Fibroblast of peridontal ligament (primary cell): ENCODE measurements at regions not wholly inside any gene's neighbourhood (a gene's known extent, or its start where the extent isn't known, plus 50 kb on each side); places are given as distances from the start of the nearest gene placed in this dataset.

Experiments
- DNase-seq: peaks from one replicate; pipeline ENCODE4 v3.0.0-alpha.2; 2010; ENCODE audit errors: extremely low read depth

DNA sequence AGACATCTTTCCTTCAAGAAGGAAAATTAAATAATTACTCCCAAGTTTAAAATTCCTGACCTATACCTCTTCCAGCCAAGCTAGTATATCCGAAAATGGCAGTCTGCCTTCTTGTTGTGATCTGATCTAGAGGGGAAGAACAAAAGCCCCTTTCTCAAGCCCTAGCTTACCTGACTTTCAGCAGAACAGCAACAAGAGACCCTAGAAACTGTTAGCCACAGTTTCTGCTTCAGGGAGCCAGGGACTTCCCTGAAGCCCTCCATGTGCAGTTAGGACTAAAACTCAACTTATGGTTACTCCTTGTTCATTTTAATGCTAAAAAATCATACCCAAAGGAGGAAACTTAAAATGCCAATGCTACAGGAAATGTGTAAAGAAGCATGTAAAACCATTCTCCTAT is 366.7 kb upstream of the CTNND2 start:
- DNase-seq: no peak

DNA sequence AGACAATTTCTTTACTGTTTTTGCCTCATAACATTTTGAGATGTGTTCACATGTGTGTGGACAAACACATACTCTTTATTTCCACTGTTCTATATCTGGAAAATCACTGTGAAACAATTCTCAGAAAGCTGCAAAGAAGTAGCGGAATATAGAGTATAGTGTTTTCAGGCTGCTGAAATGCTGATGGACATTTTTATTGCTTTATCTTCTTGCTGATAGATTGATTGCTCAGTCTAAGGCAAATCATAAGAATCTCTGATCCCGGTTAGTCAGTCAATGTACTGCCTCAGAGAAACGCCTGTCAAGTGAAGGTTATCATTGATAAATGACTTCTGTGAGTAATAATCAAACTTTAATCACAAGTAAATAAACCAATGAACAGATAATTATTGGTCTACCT is 364.9 kb upstream of the CTNND2 start:
- DNase-seq: no peak

DNA sequence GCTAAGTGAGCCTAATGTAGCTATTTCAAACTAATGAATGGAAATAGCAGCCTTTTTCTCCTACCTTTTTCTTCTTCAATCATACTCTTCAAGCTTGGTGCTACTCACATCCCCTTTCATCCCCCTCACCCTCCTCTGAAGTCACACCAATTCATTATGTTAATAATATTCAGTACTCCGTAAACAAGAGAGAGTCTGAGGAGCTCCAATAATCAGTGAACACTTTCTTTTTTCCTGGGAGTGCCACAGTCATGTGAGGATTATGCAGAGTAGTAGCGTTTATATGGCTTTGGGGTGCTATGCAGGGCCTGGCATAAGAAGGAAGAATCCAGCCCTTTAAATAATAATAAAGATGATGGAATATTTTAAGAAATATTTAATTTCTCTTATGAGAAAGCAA is 354.3 kb upstream of the CTNND2 start:
- no peak for DNase-seq

DNA sequence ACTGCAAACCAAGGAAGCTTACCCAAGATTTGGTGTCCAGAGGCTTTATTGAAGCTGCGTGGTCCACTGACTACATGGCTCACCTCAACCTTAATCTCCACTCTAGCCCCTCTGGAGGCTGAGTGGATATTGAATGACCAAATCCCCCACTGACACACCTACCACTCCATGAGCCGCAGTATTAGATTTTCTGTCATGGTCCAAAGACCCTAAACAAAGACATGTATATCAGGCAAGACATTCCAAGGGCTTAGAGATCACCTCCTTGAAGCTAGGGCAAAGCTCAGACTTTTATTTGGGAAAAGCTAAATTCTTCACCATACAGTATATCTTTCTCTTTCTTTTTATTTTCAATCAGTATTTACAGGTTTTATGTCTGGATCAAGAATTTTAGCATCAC is 346.2 kb upstream of the CTNND2 start:
- DNase-seq: no peak

DNA sequence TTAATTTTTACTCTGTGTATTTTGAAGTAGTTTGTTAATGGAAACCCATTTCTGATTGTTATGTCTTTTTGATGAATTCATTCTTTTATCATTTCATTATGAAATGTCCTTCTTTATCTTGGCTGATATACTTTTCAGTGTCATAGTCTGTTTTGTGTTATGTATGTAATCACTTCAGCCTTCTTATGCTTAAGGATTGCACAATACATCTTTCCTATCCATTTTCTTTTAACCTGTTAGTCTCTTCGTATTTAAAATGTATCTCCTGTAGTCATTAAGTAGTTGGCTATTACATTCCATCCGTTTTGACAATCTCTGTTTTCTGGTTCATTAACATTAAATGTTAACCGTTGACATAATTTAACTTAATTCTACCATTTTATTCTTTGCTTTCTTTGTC is 344.6 kb upstream of the CTNND2 start:
- no peak for DNase-seq

DNA sequence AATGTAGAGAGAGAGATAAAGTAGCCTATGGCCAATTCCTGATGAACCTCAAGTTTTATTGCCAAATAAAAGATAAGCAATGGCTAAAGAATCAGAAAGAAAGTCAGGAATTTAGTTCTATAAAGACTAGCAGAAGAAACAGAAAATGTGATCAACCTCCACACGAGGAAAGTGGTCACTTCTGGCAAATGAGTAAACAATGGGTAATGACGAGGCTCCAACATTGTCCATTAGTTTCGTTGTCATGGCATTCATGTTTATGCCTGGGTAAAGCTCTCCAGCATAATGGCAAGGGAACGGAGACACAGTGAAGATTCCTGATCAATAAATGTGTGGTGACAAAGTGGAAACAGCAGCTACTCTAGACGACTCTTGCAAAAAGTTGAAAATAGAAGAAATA is 341.8 kb upstream of the CTNND2 start:
- DNase-seq: no peak

DNA sequence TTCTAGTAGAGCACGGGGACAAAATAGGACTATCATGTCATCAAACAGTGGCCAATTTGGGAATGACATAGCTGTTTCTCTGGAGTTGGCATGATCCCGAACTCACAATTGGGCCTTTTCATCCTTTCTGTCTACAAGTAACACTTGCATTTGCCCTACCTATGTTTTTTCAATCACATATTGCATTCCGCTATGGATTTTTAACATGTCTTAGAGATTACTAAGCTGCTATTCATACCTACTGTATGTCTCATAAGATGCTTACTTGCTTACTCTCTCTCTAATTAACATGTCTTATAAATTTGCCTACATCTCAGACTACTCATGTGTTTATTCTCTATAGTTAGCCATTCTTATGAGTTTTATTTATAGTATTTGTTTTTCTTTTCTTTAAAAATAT is 341.2 kb upstream of the CTNND2 start:
- no peak for DNase-seq

DNA sequence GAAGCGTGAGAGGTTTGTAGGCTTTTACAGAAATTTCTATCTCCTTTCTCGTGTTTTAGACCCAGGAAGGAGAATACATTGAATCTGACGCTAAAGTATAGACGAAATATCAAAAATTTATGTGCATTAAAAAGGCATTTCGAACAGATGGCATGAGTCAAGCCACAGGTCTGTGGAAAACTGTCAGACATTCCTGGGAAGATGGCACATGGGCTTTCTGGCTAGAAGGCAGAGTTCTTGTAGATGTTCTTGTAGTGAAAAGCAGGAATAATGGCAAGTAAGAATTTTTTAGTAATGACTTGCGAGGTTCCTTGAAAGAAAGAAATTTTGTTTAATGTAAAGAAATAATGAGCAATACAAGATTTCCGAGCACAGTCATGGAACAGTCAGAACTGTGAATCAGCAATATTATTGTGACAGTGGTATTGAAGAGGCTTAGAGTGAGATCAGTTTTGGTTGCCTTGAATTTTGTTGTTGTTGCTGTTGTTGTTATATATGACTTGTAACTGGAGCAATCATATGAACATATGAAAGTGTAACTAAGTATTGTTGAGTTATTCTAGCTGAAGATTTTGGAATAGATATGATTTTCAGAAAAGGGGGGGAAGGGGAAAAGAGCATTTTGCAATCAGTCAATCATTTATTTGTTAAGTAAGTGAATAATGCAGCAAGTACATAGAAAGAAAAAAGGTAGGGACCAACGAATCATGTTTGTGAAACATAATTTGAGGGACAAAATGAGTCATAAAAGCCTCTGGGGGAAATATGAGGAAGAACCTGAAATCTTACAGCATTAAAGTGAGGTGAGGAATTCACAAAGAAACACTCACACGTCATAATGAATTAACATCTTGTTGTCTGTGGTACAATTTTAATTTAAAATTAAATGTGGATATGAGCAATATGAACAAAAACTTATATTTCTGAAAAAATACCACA is 339.0 kb upstream of the CTNND2 start:
- DNase-seq: no peak

DNA sequence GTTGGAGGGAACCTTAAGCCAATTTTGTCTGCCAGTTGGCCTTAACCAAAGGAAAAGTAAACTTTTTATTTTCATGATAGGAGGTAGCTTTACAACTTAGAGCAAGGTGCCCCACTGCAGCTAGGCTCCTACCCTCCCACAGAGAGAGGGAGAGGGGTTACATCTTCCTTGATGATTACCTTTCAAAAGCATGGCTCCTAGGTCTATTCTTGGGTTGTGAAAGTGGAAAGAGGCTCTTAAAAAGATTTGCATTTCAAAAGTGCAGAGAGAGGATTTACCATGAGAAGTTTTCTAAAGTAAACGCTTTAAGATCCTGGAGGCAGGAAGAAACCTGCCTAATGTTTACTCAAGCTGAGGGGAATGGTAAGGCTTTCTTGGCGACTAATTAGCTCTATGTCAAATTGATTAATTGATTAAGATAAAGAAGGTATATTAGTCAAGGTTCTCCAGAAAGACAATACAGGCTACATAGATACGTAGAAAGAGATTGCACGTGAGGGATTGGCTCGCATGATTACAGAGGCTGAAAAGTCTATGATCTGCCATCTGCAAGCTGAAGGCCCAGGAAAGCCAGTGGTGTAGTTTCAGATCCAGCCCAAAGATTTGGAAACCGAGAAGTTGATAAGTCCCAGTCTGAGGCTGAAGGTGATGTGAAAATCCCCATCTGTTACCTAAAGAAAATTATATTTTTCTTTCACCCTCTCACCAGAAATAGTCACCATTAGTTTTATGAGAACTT is 333.8 kb upstream of the CTNND2 start:
- no peak for DNase-seq

DNA sequence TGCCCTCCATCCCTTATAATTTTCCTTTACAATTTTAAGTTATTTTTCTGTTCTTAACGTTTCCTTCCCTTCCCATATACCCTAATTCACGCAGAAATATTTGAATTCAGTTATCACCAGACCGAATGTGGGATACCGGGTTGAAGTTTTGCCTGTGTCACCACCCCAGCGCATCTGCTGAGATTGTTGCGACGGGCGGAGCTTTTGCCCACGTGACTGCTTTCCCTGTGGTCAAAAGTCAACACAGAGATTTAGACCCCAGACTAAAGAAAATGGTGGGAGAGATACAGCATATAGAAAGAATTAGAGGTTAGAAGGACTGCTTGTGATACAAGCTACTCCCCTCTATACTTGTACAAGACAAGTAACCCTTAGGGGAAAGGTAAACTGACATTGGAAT is 326.4 kb upstream of the CTNND2 start:
- no peak for DNase-seq

DNA sequence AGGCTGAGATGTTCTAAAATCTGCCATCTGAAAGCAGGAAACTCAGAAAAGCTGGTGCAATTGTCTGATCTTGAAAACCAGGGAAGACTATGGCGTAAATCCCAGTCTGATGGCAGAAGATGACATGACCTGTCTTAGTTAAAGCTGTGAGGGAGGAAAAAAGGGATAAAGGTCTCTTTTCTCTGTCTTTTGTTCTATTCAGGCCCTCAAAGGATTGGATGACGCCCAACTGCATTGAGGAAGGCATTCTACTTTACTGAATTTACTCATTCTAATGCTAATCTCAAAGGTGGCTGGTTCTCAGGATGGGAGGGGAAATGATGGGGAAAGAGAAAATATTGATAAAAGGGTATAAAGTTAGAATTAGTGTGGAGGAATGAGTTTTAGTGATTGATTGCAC is 312.8 kb upstream of the CTNND2 start:
- DNase-seq: no peak

DNA sequence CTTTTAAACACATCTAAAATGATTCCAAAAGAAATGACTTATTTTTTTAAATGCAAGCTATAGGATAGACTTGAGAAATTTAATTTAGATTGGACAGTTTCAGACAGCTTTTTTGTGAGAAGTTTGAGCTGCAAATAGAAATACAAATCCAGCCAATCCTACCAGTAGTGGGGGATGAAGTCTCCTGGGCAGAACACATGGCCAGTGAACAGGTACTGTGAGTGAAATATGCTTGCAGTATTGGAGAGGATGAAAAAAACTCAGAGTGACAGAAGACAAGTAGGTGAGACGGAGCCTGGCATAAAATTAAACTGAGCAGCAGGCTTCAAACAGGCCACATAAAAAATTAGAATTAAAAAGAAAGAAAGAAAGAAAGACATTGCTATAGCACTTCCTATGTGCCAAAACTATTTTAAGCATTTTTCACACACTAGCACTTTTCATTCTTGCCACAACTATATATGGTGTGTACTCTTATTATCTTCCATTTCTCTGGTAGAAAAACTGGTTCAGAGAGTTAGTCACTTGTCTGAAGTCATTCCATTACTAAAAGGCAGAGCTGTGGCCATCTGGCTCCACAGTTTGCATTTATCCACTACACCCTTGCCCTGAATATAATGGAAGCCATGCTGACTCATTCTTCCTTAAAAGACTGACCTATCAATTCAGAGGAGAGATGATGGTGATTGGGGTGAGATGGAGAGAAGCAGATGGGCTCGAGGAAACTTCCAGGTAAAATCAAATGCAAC is 310.2 kb upstream of the CTNND2 start:
- DNase-seq: no peak

DNA sequence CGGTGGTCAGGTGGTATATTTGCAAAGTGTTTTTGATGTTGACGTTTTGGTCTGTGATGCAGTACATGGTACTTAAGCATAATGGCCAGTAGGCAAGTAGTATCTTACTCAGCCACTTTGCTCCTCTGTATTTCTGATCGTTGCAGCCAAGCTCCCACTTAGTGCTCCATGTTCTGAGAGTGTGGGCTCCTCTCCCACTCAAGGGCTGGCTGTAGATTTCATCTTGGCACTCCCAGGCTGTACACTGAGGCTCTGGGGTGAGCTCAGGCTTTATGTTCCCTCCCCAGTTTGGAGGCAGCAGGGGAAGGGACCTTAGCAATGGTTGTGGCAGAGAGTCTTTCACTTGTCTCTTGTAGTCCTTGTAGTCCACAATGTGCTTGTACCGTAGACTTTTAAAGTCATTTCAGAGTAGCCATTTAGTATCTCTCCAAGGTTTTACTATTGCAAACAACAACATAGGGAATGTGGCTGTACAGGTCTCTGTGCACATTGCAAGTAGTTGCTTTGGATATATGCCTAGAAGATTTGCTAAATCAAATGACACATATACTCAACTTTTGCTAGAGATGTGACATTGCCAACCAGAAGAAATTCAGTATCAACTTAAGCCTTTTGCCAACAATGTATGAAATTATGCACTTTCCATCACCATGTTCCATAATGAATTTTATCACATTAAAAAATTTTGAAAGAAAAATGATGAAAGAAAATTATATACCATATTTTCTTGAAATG is 304.3 kb upstream of the CTNND2 start:
- DNase-seq: no peak

DNA sequence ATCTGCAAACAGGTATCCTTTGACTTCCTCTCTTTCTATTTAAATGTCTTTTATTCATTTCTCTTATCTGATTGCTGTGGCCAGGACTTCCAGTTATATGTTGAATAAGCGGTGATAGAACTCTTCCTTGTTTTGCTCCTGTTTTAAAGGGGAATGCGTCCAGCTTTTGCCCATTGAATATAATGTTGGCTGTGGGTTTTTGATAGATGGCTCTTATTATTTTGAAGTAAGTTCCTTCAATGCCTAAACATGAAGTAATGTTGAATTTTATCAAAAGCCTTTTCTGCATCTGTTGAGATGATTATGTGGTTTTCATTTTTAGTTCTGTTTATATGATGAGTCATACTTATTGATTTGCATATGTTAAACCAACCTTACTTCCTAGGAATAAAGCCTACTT is 300.5 kb upstream of the CTNND2 start:
- no peak for DNase-seq

DNA sequence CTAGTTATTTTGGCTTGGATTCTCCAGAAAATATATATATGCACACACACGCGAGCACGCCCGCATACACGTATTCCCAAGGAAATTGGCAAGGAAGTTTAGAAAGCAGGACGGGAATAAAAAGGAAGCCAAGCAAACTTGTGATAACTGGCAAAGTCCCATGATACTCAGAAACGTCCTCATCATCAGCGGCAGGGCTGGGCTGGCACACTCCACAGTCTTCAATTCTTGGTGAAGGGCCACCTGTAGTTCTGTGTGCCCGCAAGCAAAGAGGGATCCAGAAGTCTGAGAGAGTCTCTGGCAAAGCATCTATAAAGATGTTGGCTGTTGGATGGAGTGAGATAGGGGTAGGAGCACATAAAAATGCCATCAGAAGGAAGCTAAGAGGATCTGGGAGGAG is 289.3 kb upstream of the CTNND2 start:
- DNase-seq: no peak

DNA sequence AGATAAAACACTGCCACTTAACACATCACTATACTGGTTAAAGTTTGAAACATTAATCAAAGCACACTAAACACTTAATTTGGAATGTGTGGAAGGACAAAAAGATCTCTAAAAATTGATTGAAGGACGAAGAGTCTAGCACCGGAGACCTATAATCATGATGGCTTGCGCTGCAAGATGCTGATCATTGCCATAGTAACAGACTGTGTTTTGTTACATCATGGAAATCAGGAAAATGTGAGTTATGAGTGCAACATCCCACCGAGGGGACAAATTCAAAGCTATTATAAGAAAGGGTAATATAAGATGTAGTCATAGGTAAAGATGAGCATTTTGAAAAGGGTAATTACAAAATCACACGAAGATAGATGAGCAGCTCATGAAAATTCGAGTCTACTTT is 278.8 kb upstream of the CTNND2 start:
- DNase-seq: no peak

DNA sequence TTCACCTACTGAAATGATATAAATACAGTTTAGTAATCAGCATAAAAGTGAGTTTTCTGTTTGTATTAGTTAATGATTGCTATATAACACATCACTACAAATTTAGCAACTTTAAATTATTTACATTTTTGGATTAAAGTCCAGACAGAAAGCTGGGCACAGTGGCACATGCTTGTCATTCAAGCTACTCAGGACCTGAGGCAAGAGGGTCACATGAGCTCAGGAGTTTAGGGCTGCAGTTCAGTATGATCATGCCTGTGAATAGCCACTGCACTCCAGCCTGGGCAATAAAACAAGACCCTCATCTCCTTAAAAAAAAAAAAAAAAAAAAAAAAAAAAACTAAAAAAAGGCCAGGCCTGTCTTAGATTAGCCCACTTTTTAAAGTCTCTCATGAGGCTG is 273.6 kb upstream of the CTNND2 start:
- DNase-seq: no peak

DNA sequence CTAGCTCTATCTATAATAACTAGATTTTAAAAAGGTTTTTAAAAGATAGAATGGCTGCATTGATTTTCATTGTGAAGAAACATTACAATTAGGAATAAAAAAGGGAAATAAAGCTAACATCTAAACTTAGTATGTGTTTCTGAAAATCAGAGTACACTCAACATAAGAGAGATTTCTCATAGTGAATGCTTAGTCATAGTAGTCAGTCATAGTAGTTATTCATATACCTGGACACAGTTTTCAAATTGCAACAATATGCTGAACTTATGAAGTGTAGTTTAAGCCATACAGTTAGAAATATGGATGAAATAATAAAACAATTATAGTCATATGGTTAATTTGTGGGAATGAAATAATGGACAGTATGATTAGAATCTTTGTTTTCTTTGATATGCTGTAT is 273.0 kb upstream of the CTNND2 start:
- DNase-seq: no peak

DNA sequence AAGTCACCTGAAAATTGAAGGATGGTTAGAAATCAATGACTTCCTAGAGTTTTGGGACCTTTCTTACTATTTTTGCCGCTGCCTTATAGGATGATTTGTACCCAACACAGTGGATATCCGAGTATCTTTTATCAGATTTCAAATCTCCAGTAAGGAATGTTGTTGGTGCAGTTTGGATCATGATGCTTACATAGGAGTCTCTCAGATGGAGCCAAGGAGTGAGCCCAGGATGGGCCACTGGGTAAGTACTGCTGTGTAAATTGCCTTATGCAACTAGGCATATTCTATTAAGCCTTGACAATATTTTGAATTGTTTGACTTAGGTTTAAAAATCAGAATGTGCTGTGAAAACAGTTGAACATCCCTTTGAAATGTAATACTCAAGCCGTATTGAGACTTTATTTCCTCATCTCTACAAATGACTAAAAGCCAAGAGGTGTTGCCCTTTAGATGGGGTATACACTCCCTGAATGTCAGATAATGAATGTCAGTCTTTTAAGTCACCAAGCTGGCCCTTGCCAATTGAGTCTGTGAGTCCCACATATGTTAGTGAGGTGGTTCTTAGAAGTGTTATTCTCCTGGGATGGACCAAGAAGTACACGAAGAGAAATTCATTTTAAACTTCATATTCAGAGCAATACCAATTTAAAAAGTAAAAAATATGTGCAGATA is 271.8 kb upstream of the CTNND2 start:
- DNase-seq: no peak

DNA sequence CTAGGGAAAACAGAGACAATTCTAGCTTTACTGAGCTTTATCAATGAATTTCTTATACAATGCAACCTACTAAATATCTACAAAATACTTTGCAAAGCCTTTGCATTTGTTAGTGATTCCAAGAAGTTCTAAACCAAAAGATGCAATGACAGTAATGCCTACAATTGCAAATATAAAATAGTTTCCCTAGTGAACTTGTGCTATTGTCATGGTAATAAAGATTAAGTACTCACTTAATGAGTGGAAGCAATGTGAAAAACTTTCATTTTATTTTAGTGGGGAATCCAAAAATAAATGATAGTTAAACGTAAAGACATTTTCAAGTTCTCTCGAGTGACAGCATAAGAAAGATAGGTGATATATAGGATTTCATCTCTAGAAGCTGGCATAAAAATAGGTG is 270.5 kb upstream of the CTNND2 start:
- no peak for DNase-seq

DNA sequence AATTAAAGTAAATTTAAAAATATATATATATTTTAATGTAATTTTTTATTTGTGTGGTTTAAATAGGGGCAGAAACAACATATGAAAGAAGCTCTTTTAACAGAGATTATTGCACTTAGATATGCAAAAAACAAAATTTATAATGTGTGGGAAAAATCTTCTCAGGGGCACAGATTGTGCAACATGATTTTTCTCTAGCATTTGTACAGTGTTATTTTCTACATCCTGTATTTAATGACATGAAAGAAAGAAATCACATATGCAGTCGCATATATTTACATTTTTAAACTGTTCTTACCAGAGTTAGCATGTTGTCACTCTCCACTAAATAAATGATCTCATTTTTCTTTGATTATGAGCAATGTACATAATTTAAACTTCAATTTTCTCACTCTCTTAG is 265.3 kb upstream of the CTNND2 start:
- no peak for DNase-seq
